ENCODE measurements at regions not wholly inside any gene's neighbourhood (a gene's known extent, or its start where the extent isn't known, plus 50 kb on each side); places are given as distances from the start of the nearest gene placed in this dataset.

DNA sequence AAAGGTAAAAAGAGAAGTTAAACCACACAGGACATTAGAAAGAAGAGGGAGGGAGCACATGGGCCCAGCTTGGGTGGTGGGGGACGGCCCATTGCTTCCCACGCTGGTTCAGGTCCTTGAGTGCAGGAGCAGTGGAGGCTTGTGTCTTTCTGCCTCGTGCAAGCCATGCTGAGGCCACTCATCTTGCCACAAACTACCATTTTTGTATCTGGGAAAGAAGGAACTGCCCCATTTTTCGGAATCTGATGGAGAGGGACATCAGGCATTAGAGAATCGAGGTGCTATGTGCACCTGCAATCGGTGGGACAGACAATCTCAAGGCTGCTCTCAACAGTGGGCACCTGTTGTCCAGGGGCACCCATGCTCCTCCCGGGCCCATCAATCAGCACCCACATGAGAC is 234.5 kb downstream of the KLF13 start:
- in situ Hi-C loops (cut with HindIII; ENCODE audit: extremely low pct_ligation_motif_present, low pct_unique_long_range_greater_than_20kb) = no loop called here
- Histone ChIP-seq H3K4me2 (ENCODE audit: low read depth, low read length) (no peak overlapping the region), H3K4me1 (ENCODE audit: insufficient read depth, low read length) (no peaks in the 10 kb centered on the region), H3K79me2 (ENCODE audit: insufficient read depth, low read length) (no peaks in the 10 kb centered on the region), H3K27ac (ENCODE audit: extremely low read length, insufficient read depth, low read length) (no peak overlapping the region), H3K27me3 (ENCODE audit: control insufficient read depth in 1 of 2, insufficient read depth in 2 of 2, low read length in 2 of 2) (peaks cover 0 to 3% of the 10 kb centered on the region in 2 experiments; a peak in 2 of 5 replicates), H3K36me3 (replicated peaks in 1 of 2; ENCODE audit: control insufficient read depth in 1 of 2, insufficient read depth in 2 of 2, low read length in 2 of 2) (no peaks in the 10 kb centered on the region), H3K9ac (ENCODE audit: insufficient read depth, low read depth, low read length) (no peak overlapping the region), H3K9me3 (ENCODE audit: low read length) (no peaks in the 10 kb centered on the region), H4K20me1 (ENCODE audit: insufficient read depth, low read length) (no peaks in the 10 kb centered on the region), H2AFZ (ENCODE audit: low read length) (no peak overlapping the region), H3K4me3 (replicated peaks in 1 of 3; ENCODE audit: insufficient read depth in 1 of 3, low read depth in 2 of 3, low read length in 3 of 3) (no peak overlapping the region)
- TF ChIP-seq BORCS8-MEF2B (CRISPR knock-in tag; IDR thresholded peaks at IDR 0.05) (no peak), TOE1 (CRISPR knock-in tag; IDR thresholded peaks at IDR 0.05) (no peak), SP2 (CRISPR knock-in tag; IDR thresholded peaks at IDR 0.05) (no peak)
- TF ChIP-seq, protein P1, sequence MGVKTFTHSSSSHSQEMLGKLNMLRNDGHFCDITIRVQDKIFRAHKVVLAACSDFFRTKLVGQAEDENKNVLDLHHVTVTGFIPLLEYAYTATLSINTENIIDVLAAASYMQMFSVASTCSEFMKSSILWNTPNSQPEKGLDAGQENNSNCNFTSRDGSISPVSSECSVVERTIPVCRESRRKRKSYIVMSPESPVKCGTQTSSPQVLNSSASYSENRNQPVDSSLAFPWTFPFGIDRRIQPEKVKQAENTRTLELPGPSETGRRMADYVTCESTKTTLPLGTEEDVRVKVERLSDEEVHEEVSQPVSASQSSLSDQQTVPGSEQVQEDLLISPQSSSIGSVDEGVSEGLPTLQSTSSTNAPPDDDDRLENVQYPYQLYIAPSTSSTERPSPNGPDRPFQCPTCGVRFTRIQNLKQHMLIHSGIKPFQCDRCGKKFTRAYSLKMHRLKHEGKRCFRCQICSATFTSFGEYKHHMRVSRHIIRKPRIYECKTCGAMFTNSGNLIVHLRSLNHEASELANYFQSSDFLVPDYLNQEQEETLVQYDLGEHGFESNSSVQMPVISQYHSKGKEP (CRISPR knock-in tag; IDR thresholded peaks at IDR 0.05) = no peak
- TF ChIP-seq, protein P2, sequence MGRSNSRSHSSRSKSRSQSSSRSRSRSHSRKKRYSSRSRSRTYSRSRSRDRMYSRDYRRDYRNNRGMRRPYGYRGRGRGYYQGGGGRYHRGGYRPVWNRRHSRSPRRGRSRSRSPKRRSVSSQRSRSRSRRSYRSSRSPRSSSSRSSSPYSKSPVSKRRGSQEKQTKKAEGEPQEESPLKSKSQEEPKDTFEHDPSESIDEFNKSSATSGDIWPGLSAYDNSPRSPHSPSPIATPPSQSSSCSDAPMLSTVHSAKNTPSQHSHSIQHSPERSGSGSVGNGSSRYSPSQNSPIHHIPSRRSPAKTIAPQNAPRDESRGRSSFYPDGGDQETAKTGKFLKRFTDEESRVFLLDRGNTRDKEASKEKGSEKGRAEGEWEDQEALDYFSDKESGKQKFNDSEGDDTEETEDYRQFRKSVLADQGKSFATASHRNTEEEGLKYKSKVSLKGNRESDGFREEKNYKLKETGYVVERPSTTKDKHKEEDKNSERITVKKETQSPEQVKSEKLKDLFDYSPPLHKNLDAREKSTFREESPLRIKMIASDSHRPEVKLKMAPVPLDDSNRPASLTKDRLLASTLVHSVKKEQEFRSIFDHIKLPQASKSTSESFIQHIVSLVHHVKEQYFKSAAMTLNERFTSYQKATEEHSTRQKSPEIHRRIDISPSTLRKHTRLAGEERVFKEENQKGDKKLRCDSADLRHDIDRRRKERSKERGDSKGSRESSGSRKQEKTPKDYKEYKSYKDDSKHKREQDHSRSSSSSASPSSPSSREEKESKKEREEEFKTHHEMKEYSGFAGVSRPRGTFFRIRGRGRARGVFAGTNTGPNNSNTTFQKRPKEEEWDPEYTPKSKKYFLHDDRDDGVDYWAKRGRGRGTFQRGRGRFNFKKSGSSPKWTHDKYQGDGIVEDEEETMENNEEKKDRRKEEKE (IDR thresholded peaks at IDR 0.05) = no peak
- ATAC-seq (no peak), DNase-seq (ENCODE audit: low spot score) (no peak), FAIRE-seq (no peak)
- BruUV-seq (replicated peaks) = no TSS peak
- ChIA-PET CTCF (ENCODE audit: low intra/inter-chr PET ratio, low total read pairs) (no interaction called here), POLR2A (no interaction called here)
- 20% methylated on average over 6 of the region's 7 CpGs for WGBS (ENCODE audit: low lambda C conversion rate)
- intact Hi-C loops (cut with micrococcal nuclease; ENCODE audit: unreplicated experiment) = no loop called here

All from HepG2 (cell line).